B cell (primary cell): ENCODE measurements at regions not wholly inside any gene's neighbourhood (a gene's known extent, or its start where the extent isn't known, plus 50 kb on each side); places are given as distances from the start of the nearest gene placed in this dataset.

ENCODE experiments used
- ATAC-seq: fragments of 200-7000 bp; cut with Tn5 transposase; one replicate; pipeline ENCODE4 v1.10.0; 2021; ENCODE audit warnings: low read depth, mild to moderate bottlenecking, moderate number of reproducible peaks, moderate library complexity
- CTCF ChIA-PET: fragments of 350-600 bp; sonication (Branson Sonifier 250); formaldehyde crosslinking; loops from one replicate; lab custom pipeline; 2021; ENCODE audit warnings: antibody characterized with exemption, inconsistent platforms; lab: Charles Lee
- POLR2A ChIA-PET: fragments of 350-600 bp; sonication (Branson Sonifier 250); formaldehyde crosslinking; loops from one replicate; lab custom pipeline; 2021; ENCODE audit warnings: antibody characterized with exemption; lab: Charles Lee
- DNase-seq: peaks from one replicate; pipeline ENCODE4 v3.0.0; 2013
- H2AFZ ChIP-seq: 2 replicates; pipeline ENCODE4 v1.6.1; 2012; ENCODE audit warnings: mild to moderate bottlenecking, low read depth, low read length; ENCODE audit not compliant: insufficient read depth, poor library complexity, severe bottlenecking
- H3K27ac ChIP-seq, 2 donors: 1 replicate in 1 of 2; 2 replicates in 1 of 2; pipeline ENCODE4 v1.5.1; 2012 to 2013; ENCODE audit warnings: low read length in 2 of 2, mild to moderate bottlenecking in 2 of 2, moderate library complexity in 1 of 2
- H3K27me3 ChIP-seq, 4 experiments: fragments of 200-600 bp in 1 of 4; sonication (generic) in 1 of 4; replicated peaks in 1 of 4; 1 replicate in 2 of 4; 2 replicates in 2 of 4; pipeline versions ENCODE4 v1.6.1 to v1.7.0; 2013 to 2016; ENCODE audit warnings: low read length in 3 of 4, mild to moderate bottlenecking in 2 of 4, mixed read lengths in 1 of 4, moderate library complexity in 1 of 4; ENCODE audit not compliant: insufficient read depth in 4 of 4, control insufficient read depth in 3 of 4; ENCODE audit errors: control extremely low read depth in 1 of 4
- H3K36me3 ChIP-seq, 2 experiments: replicated peaks in 1 of 2; 1 replicate in 1 of 2; 2 replicates in 1 of 2; pipeline versions ENCODE4 v1.6.1 to v1.7.1; 2013; ENCODE audit warnings: low read length in 1 of 2; ENCODE audit not compliant: insufficient read depth in 2 of 2, control insufficient read depth in 1 of 2; ENCODE audit errors: control extremely low read depth in 1 of 2, extremely low read depth in 1 of 2
- H3K4me1 ChIP-seq, 2 donors: fragments of 200-600 bp in 1 of 2; sonication (generic) in 1 of 2; 1 replicate in 1 of 2; 2 replicates in 1 of 2; pipeline versions ENCODE4 v1.5.1 to v1.6.1; 2013 to 2017; ENCODE audit warnings: low read length in 2 of 2; ENCODE audit not compliant: control insufficient read depth in 2 of 2, insufficient read depth in 2 of 2
- H3K4me2 ChIP-seq: replicated peaks from 2 replicates; pipeline ENCODE3; 2012; ENCODE audit warnings: mild to moderate bottlenecking, low read depth, low read length; ENCODE audit not compliant: poor library complexity, severe bottlenecking
- H3K4me3 ChIP-seq, 5 experiments: fragments of 200-600 bp in 1 of 5; sonication (generic) in 1 of 5; 1 replicate in 3 of 5; 2 replicates in 2 of 5; pipeline versions ENCODE4 v1.5.1 to v1.7.0; 2011 to 2016; ENCODE audit warnings: low read length in 4 of 5, mild to moderate bottlenecking in 4 of 5, low read depth in 2 of 5, control low read depth in 1 of 5, moderate library complexity in 1 of 5; ENCODE audit not compliant: insufficient read depth in 1 of 5; ENCODE audit errors: control extremely low read depth in 1 of 5, extremely low read depth in 1 of 5
- H3K79me2 ChIP-seq: fragments of 200-600 bp; sonication (generic); one replicate; pipeline ENCODE4 v1.6.0; 2016; ENCODE audit warnings: low read length; ENCODE audit not compliant: control insufficient read depth, insufficient read depth
- H3K9ac ChIP-seq: fragments of 200-600 bp; sonication (generic); 2 replicates; pipeline ENCODE4 v1.6.1; 2017; ENCODE audit warnings: mild to moderate bottlenecking, low read length, moderate library complexity
- H3K9me3 ChIP-seq, 3 donors: one replicate each; pipeline versions ENCODE4 v1.6.1 to v1.7.1; 2013; ENCODE audit warnings: low read length in 2 of 3; ENCODE audit not compliant: control insufficient read depth in 2 of 3, insufficient read depth in 1 of 3; ENCODE audit errors: control extremely low read depth in 1 of 3
- H4K20me1 ChIP-seq: 2 replicates; pipeline ENCODE4 v1.6.0; 2012; ENCODE audit warnings: mild to moderate bottlenecking, low read length; ENCODE audit not compliant: insufficient read depth, control insufficient read depth, poor library complexity, severe bottlenecking
- H3K27ac Mint-ChIP-seq: one replicate; pipeline ENCODE4 v1.8.0; 2021; ENCODE audit warnings: mixed read lengths
- H3K27me3 Mint-ChIP-seq: one replicate; pipeline ENCODE4 v1.8.0; 2021; ENCODE audit warnings: mixed read lengths
- H3K4me1 Mint-ChIP-seq: one replicate; pipeline ENCODE4 v1.8.0; 2021; ENCODE audit warnings: mixed read lengths
- H3K4me3 Mint-ChIP-seq: one replicate; pipeline ENCODE4 v1.8.0; 2021; ENCODE audit warnings: mixed read lengths
- H3K9me3 Mint-ChIP-seq: one replicate; pipeline ENCODE4 v1.8.0; 2022; ENCODE audit warnings: mixed read lengths; ENCODE audit not compliant: insufficient read depth
- EZH2 ChIP-seq: IDR thresholded peaks from 2 replicates; pipeline ENCODE4 v1.6.1; 2012; ENCODE audit warnings: borderline replicate concordance, low read depth, mild to moderate bottlenecking, moderate library complexity, low read length; ENCODE audit not compliant: insufficient read depth, poor library complexity, severe bottlenecking
- WGBS: methylation state at CpG from one replicate; pipeline ENCODE4 v1.1.5; 2013; ENCODE audit warnings: missing lambda C conversion rate; ENCODE audit not compliant: insufficient coverage; 5-methylcytosine and 5-hydroxymethylcytosine counted together
- intact Hi-C: fragments of 100-400 bp; cut with micrococcal nuclease; formaldehyde crosslinking; loops from one replicate; pipeline ENCODE4 v1.10.0; 2022
- TF ChIP-seq, protein P1 (sequence below): fragments of 200-600 bp; IDR thresholded peaks from one replicate; pipeline ENCODE4 v1.8.0; 2022; ENCODE audit warnings: antibody characterized with exemption, mild to moderate bottlenecking

DNA sequence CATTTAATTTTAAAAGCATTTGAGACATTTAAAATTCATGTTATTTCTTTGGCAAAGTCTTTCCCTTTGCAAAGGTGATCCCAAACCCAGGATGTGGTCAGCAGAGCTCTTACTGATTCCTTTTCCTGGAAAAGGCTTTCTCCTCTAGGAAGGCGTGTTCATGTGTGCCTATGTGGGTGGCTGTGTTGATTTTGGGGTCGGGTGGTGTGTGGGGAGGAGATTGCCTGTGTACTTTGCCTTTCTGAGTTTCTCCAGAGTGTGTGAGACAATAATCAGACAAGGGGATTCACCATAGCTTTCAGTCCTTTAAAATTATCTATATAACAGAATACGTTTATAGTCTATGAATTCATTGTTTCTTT lies 173.2 kb downstream of the SOCS6 start:
- H3K9me3 Mint-ChIP-seq: no peaks in the 10 kb centered on the region
- no peaks in the 10 kb centered on the region for H4K20me1 ChIP-seq
- DNase-seq: no peak
- H3K9me3 ChIP-seq: no peaks in the 10 kb centered on the region
- no peak overlapping the region for H3K4me2 ChIP-seq
- H2AFZ ChIP-seq: no peak overlapping the region
- H3K27me3 ChIP-seq: peaks cover 0 to 22% (median 7%) of the 10 kb centered on the region in 4 experiments
- no peak overlapping the region for H3K4me3 ChIP-seq
- H3K27ac ChIP-seq: no peak overlapping the region
- peaks cover 0 to 3% of the 10 kb centered on the region in 2 donors for H3K4me1 ChIP-seq
- WGBS: no CpG with 5 or more reads among the region's 3 CpGs
- ChIA-PET CTCF (interaction anchor here (1.6 kb wide), 1 partner anchor 10 kb away, joined by 6 read pairs; no protein-coding TSS in a partner anchor), POLR2A (no interaction called here)
- no peak overlapping the region for H3K4me3 Mint-ChIP-seq
- peaks cover 6% of the 10 kb centered on the region for H3K4me1 Mint-ChIP-seq
- no peak overlapping the region for H3K27ac Mint-ChIP-seq
- no peak for ATAC-seq
- H3K36me3 ChIP-seq: no peaks in the 10 kb centered on the region
- no peak for TF ChIP-seq EZH2
- TF ChIP-seq, protein P1, sequence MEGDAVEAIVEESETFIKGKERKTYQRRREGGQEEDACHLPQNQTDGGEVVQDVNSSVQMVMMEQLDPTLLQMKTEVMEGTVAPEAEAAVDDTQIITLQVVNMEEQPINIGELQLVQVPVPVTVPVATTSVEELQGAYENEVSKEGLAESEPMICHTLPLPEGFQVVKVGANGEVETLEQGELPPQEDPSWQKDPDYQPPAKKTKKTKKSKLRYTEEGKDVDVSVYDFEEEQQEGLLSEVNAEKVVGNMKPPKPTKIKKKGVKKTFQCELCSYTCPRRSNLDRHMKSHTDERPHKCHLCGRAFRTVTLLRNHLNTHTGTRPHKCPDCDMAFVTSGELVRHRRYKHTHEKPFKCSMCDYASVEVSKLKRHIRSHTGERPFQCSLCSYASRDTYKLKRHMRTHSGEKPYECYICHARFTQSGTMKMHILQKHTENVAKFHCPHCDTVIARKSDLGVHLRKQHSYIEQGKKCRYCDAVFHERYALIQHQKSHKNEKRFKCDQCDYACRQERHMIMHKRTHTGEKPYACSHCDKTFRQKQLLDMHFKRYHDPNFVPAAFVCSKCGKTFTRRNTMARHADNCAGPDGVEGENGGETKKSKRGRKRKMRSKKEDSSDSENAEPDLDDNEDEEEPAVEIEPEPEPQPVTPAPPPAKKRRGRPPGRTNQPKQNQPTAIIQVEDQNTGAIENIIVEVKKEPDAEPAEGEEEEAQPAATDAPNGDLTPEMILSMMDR: no peak
- H3K27me3 Mint-ChIP-seq: peaks cover 27% of the 10 kb centered on the region
- H3K9ac ChIP-seq: no peak overlapping the region
- intact Hi-C loops: no loop called here
- H3K79me2 ChIP-seq: no peaks in the 10 kb centered on the region

DNA sequence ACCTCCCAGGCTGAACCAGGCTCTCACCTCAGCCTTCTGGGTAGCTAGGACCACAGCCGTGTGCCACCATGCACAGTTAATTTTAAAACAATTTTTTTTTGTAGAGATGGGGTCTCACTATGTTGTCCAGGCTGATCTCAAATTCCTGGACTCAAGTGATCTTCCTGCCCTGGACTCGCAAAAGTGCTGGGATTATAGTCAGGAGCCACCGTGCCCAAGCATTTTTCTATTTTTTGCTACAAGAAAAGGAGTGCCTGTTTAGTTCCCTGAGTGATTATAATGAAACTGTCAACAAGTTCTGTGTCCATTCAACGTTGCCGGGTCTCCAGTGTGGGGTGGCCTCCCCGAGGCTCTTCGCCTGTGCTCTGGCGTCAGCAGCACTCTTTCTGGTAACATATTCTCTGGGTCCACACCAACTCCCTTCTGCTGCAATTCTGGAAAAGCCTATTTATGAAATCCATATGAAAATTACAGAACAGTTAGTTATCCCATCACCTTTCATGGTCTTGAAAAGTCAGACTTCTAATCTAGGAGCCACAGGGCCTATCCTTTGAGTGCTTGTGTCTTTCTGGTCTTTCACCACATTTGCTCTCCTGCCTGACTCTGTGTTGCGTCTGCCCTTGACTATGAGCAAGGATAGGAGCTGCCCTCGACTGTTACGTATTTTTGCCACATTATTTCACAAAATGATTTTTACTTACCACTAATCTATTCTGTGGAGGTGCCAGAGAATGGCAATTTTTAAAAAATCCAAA lies 172.7 kb downstream of the SOCS6 start:
- Histone ChIP-seq H3K27me3 (peaks cover 0 to 22% (median 7%) of the 10 kb centered on the region in 4 experiments), H3K79me2 (no peaks in the 10 kb centered on the region), H3K9me3 (no peaks in the 10 kb centered on the region), H3K36me3 (no peaks in the 10 kb centered on the region), H3K4me3 (no peak overlapping the region), H4K20me1 (no peaks in the 10 kb centered on the region), H3K9ac (no peak overlapping the region), H2AFZ (no peak overlapping the region), H3K27ac (no peak overlapping the region), H3K4me2 (no peak overlapping the region), H3K4me1 (peaks cover 0 to 3% of the 10 kb centered on the region in 2 donors)
- DNase-seq: no peak
- CTCF ChIA-PET: interaction anchor here (1.6 kb wide), 1 partner anchor 9 kb away, joined by 6 read pairs; no protein-coding TSS in a partner anchor
- Mint-ChIP-seq H3K27ac (no peak overlapping the region), H3K4me3 (no peak overlapping the region), H3K4me1 (peaks cover 6% of the 10 kb centered on the region), H3K9me3 (no peaks in the 10 kb centered on the region), H3K27me3 (peaks cover 27% of the 10 kb centered on the region)
- no peak for TF ChIP-seq EZH2
- TF ChIP-seq, protein P1: no peak
- POLR2A ChIA-PET: no interaction called here
- ATAC-seq: no peak
- intact Hi-C loops: no loop called here
- WGBS: 93% methylated on average over 8 of the region's 11 CpGs
